NCI-H69 (cell line): ENCODE measurements at regions not wholly inside any gene's neighbourhood (a gene's known extent, or its start where the extent isn't known, plus 50 kb on each side); places are given as distances from the start of the nearest gene placed in this dataset.

Source experiments
- DNase-seq: peaks from one replicate; lab custom pipeline; 2025; lab: John Stamatoyannopoulos, UW

GRCh38 chr2:161571051-161571429 lies 53.2 kb upstream of the SLC4A10 start:
- DNase-seq, result no peak
